ENCODE measurements at regions not wholly inside any gene's neighbourhood (a gene's known extent, or its start where the extent isn't known, plus 50 kb on each side); places are given as distances from the start of the nearest gene placed in this dataset.

GRCh38 chr4:153116801-153117200 is 87.4 kb upstream of the TRIM2 start:
- TF ChIP-seq CTCF (conservative IDR thresholded peaks at IDR 0.05; ENCODE audit: low read length), result no peak
- TF ChIP-seq EZH2phosphoT487 (IDR thresholded peaks at IDR 0.05; ENCODE audit: borderline replicate concordance, low read depth, low read length), result no peak

All from OCI-LY7 (cell line).